ENCODE measurements at regions not wholly inside any gene's neighbourhood (a gene's known extent, or its start where the extent isn't known, plus 50 kb on each side); places are given as distances from the start of the nearest gene placed in this dataset.

DNA sequence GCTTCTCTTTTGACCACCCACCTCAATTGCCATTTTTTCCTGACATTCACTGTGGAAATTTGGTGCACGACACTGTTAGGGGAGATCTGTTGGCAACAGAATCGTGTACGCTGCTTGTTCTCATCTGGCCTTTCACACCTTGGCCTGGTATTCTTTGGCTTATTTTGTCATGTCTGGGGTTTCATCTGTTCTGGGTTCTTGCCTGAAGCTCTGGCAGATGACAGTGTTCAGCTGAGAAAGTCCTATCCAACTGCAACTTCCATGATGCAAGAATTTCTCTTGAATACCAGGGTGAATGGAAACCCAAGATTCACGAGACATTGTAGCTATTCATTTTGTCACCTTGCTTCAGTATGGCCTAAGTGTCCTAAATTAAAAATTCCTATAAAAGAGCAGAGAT is 82.6 kb upstream of the CELF2 start:
- DNase-seq: no peak

DNA sequence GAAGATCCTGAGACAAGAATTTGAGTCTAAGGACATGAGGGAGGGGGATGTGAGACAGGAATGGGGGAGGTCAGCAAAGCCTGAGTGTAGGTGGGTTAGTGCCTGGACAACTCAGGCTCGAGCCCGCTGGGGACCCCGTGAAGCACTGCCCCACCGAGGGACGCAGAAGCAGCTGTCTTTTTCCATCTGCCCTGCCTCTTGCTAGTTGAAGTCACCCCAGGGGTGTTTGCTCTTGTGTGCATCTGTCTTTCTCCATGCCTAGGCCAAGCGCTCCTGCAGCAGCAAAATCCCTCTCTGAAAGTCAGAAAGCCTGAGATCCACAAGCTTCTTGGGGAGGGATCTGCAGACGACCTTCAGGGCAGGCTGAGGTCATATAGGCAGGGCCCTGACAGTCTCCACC is 79.0 kb upstream of the CELF2 start:
- no peak for DNase-seq

DNA sequence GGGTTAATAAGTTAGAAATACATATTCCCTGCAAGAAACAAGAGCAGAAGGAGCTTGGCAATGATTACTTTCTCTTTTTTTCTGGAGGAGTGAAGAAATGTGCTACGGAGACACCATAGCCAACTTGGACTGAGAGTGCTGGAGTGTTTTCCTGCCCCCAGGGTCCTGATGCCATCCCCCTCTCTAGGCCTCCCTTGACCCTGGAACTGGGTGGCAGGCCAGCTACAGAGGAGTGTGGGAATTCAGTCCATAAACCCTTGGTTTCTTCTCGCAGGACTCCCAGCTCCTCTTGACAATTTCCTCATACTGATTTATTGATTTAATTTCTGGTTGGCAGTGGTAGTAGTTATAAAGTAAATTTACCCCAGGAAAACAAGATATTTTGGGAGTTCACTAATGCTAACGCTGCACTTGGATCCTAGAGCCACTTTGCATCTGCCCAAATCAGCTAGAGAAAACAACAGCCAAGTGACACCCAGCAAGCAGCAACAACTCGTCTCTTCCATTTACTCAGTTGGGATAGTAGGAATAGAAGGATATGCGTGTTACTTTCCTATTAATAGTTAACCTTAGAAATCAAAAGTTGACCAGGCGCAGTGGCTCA is 76.4 kb upstream of the CELF2 start:
- DNase-seq: no peak

DNA sequence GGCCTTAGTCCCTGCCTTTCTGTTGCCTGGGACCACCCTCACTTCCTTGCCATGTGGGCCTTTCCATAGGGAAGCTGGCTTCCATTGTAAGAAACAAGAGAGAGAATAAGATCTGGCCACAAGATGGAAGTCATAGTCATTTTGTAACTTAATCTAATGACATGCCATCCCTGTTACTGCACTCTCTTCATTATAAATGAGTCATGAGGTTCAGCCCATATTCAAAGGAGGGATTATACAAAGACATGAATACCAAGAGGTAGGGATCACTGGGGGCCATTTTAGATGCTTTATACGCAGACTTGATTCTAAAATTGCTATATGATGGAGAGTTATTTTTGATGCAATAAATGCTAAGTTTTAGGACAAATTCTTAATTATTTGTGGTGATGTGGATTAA is 75.2 kb upstream of the CELF2 start:
- DNase-seq: no peak

GRCh38 chr10:10946081-10946480 is 71.6 kb upstream of the CELF2 start:
- no peak for DNase-seq

GRCh38 chr10:10946801-10947200 is 70.9 kb upstream of the CELF2 start:
- DNase-seq: no peak

- no peak for DNase-seq
Measured at GRCh38 chr10:10951675-10952074, 66.0 kb upstream of the CELF2 start.

DNA sequence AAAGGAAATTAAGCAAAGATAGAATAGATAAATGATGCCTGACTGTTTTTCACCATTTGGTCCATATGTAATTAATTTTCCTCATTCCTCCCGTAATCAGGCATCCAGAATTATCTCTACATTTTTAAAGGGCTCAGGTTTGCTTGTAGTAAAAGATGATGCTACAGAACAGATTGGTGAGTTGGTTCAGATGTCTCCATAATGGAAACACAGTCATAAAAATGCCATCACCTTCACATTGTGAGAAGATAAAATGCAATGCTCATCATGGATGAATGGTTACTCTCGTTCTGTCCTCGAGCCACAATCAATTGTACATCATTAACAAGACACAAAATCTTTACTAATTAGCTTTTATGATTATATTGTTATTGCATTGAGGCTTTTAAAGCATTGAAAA is 64.9 kb upstream of the CELF2 start:
- no peak for DNase-seq

GRCh38 chr10:10956681-10957542 is 60.8 kb upstream of the CELF2 start:
- no peak for DNase-seq

- no peak for DNase-seq
Measured at GRCh38 chr10:10958041-10958440, 59.6 kb upstream of the CELF2 start.

DNA sequence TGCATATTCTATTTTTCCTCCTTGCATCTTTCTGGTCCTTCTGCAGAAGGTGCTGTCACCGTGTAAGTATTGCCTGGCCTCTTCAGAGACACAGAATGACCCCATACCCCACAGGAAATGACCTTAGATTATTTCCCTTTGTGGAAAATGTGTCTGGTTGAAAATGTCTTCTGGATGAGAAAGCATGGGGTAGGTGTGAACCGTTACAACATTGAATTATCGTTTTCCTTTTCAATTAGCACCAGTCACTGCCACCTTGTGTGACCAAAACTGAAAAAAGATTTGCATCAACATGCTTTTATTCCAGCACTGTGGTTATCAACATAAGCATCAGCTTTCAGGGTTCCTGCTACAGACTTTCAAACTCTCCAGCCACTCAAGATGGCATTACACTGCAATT is 58.0 kb upstream of the CELF2 start:
- no peak for DNase-seq

- DNase-seq: no peak
Measured at GRCh38 chr10:10960534-10960933, 57.1 kb upstream of the CELF2 start.

DNA sequence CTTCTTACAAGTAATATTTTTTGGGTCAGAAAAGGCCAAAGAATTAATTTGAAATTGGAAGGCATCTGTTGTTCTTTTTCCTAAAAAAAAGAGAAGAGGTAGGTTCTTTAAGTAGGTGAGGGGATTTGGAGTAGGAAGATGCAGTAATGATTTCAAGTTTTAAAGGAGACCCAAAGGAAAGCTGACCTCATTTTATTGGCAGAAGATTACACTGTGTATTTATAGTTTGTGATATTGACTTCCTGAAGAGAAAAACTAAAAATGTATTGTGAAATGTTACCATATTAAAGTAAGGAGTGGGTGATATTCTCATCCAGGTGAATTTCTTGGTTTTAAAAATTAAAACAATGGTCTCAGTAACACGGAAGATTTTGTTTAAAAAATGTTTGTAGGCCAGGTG is 56.6 kb upstream of the CELF2 start:
- no peak for DNase-seq

- DNase-seq: no peak
Measured at GRCh38 chr10:10967029-10967428, 50.6 kb upstream of the CELF2 start.

DNA sequence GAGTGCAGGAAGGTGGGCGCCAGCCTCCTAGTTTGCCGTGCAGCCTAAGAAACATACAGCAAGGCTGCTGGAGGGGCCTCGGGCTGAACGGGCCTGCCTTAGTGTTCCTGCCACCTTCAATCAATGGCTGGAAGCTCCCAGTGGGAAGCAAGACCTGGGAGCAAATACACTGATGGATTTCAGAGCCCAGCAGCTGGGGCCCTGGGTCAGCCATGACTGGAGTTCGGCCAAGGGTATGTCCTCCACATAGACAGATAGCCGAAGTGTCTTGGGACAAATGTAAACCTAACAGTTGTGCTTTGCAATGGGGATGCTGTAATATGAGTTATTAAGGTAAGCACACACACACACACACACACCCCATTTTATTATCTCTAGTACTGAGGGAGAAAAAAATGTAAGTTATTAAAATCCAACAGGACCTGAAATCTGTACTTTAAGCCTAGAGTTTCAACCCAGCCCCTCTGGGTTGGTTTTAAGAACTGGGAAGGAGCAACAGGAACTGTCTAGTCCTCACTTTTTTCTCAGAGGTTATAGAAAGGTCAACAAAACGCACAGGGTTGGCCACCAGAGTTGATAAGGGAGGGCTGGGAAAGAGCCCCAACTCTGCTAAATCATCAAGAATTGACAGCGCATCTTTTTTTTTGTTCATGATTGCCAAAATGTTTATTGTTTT is 50.0 kb upstream of the CELF2 start:
- DNase-seq: no peak

Measured in NCI-H526 (cell line).